Caco-2 (cell line): ENCODE measurements at regions not wholly inside any gene's neighbourhood (a gene's known extent, or its start where the extent isn't known, plus 50 kb on each side); places are given as distances from the start of the nearest gene placed in this dataset.

ENCODE experiments used
- BruUV-seq: library from RNA; stranded (reverse); fragments of 400-500 nt; replicated peaks from 2 replicates; lab custom pipeline; 2021; lab: Mats Ljungman, UMichigan
- CTCF ChIA-PET: fragments of 300-600 bp; sonication (Branson Sonifier 250); formaldehyde crosslinking; loops from one replicate; lab custom pipeline; 2022; ENCODE audit warnings: antibody characterized with exemption; lab: Charles Lee
- POLR2A ChIA-PET: fragments of 300-600 bp; sonication (Branson Sonifier 250); formaldehyde crosslinking; loops from one replicate; lab custom pipeline; 2022; ENCODE audit warnings: antibody characterized with exemption; lab: Charles Lee
- DNase-seq, 2 experiments: peaks; one replicate each; pipeline versions ENCODE4 v3.0.0 to v3.0.0-alpha.2; 2020 to 2022
- H3K27me3 ChIP-seq: replicated peaks from 2 replicates; pipeline ENCODE4 v1.6.0; 2011; ENCODE audit warnings: low read length; ENCODE audit not compliant: control insufficient read depth, insufficient read depth
- H3K36me3 ChIP-seq: 2 replicates; pipeline ENCODE4 v1.5.1; 2011; ENCODE audit warnings: low read length; ENCODE audit not compliant: control insufficient read depth, insufficient read depth
- H3K4me1 ChIP-seq: fragments of 250-450 bp; sonication (Bioruptor Pico); 2 replicates; pipeline ENCODE4 v1.5.1; 2020; ENCODE audit warnings: mild to moderate bottlenecking
- H3K4me3 ChIP-seq: 2 replicates; pipeline ENCODE4 v1.5.1; 2011; ENCODE audit warnings: low read depth, mild to moderate bottlenecking, control low read depth, low read length
- H3K9me3 ChIP-seq: fragments of 250-450 bp; sonication (Bioruptor Pico); 2 replicates; pipeline ENCODE4 v1.5.1; 2020; ENCODE audit warnings: mild to moderate bottlenecking, moderate library complexity
- H3K27ac Mint-ChIP-seq: one replicate; pipeline ENCODE4 v1.8.0; 2022; ENCODE audit warnings: mixed read lengths; ENCODE audit not compliant: unreplicated experiment
- H3K27me3 Mint-ChIP-seq: one replicate; pipeline ENCODE4 v1.8.0; 2022; ENCODE audit warnings: mixed read lengths; ENCODE audit not compliant: insufficient read depth, unreplicated experiment
- H3K36me3 Mint-ChIP-seq: one replicate; pipeline ENCODE4 v1.8.0; 2022; ENCODE audit warnings: mild to moderate bottlenecking, mixed read lengths; ENCODE audit not compliant: insufficient read depth, unreplicated experiment
- H3K4me1 Mint-ChIP-seq: one replicate; pipeline ENCODE4 v1.8.0; 2022; ENCODE audit warnings: low read depth, mixed read lengths; ENCODE audit not compliant: unreplicated experiment
- H3K4me3 Mint-ChIP-seq: one replicate; pipeline ENCODE4 v1.8.0; 2022; ENCODE audit warnings: mild to moderate bottlenecking, moderate library complexity, mixed read lengths; ENCODE audit not compliant: unreplicated experiment
- H3K9me3 Mint-ChIP-seq: one replicate; pipeline ENCODE4 v1.8.0; 2022; ENCODE audit warnings: mixed read lengths; ENCODE audit not compliant: unreplicated experiment
- CTCF ChIP-seq, 2 experiments: fragments of 200-600 bp in 1 of 2; IDR thresholded peaks; 1 replicate in 1 of 2; 2 replicates in 1 of 2; pipeline versions ENCODE4 v1.5.1 to v1.8.0; 2011 to 2022; ENCODE audit warnings: antibody characterized with exemption in 1 of 2, control low read depth in 1 of 2, inconsistent platforms in 1 of 2, low read depth in 1 of 2, low read length in 1 of 2, mild to moderate bottlenecking in 1 of 2, moderate library complexity in 1 of 2; ENCODE audit not compliant: insufficient read depth in 1 of 2, severe bottlenecking in 1 of 2, unreplicated experiment in 1 of 2
- intact Hi-C: fragments of 100-400 bp; cut with micrococcal nuclease; formaldehyde crosslinking; loops from one replicate; pipeline ENCODE4 v1.10.0; 2022; ENCODE audit not compliant: unreplicated experiment

GRCh38 chr13:88526186-88526852, 855.1 kb downstream of the SLITRK5 start:
- Histone ChIP-seq H3K4me3 (no peak overlapping the region), H3K4me1 (no peaks in the 10 kb centered on the region), H3K27me3 (no peaks in the 10 kb centered on the region), H3K9me3 (peaks cover 9% of the 10 kb centered on the region; the same call in 1 of the 2 replicates), H3K36me3 (no peaks in the 10 kb centered on the region)
- Mint-ChIP-seq H3K36me3 (no peaks in the 10 kb centered on the region), H3K9me3 (peaks cover 16% of the 10 kb centered on the region), H3K27me3 (no peaks in the 10 kb centered on the region), H3K4me1 (no peaks in the 10 kb centered on the region), H3K4me3 (no peak overlapping the region), H3K27ac (no peak overlapping the region)
- no peak for DNase-seq
- POLR2A ChIA-PET = no interaction called here
- intact Hi-C loops = no loop called here
- no peak for TF ChIP-seq CTCF (IDR thresholded peaks at IDR 0.05; ENCODE audit: insufficient read depth in 1 of 2, low read depth in 1 of 2, low read length in 1 of 2, severe bottlenecking in 1 of 2, unreplicated experiment in 1 of 2)
- CTCF ChIA-PET = no interaction called here
- BruUV-seq = no TSS peak

- peaks cover 16% of the 10 kb centered on the region for H3K9me3 Mint-ChIP-seq
- H3K27ac Mint-ChIP-seq = no peak overlapping the region
- H3K4me1 Mint-ChIP-seq = no peaks in the 10 kb centered on the region
- DNase-seq = no peak
- no peak overlapping the region for H3K4me3 ChIP-seq
- H3K36me3 Mint-ChIP-seq = no peaks in the 10 kb centered on the region
- no peak for TF ChIP-seq CTCF (IDR thresholded peaks at IDR 0.05; ENCODE audit: insufficient read depth in 1 of 2, low read depth in 1 of 2, low read length in 1 of 2, severe bottlenecking in 1 of 2, unreplicated experiment in 1 of 2)
- ChIA-PET POLR2A (no interaction called here), CTCF (no interaction called here)
- no peaks in the 10 kb centered on the region for H3K4me1 ChIP-seq
- H3K36me3 ChIP-seq = no peaks in the 10 kb centered on the region
- H3K27me3 Mint-ChIP-seq = no peaks in the 10 kb centered on the region
- no peak overlapping the region for H3K4me3 Mint-ChIP-seq
- intact Hi-C loops = no loop called here
- no TSS peak for BruUV-seq
- peaks cover 9% of the 10 kb centered on the region; the same call in 1 of the 2 replicates for H3K9me3 ChIP-seq
- no peaks in the 10 kb centered on the region for H3K27me3 ChIP-seq
These were observed 855.7 kb downstream of the SLITRK5 start for GRCh38 chr13:88526853-88527215.

GRCh38 chr13:88541994-88542393, 870.8 kb downstream of the SLITRK5 start:
- no peaks in the 10 kb centered on the region for H3K27me3 Mint-ChIP-seq

More at GRCh38 chr13:88541994-88542393, 870.8 kb downstream of the SLITRK5 start:
- intact Hi-C loops = no loop called here
- DNase-seq = no peak
- TF ChIP-seq CTCF (IDR thresholded peaks at IDR 0.05; ENCODE audit: insufficient read depth in 1 of 2, low read depth in 1 of 2, low read length in 1 of 2, severe bottlenecking in 1 of 2, unreplicated experiment in 1 of 2) = no peak
- no TSS peak for BruUV-seq
- no peaks in the 10 kb centered on the region for H3K9me3 ChIP-seq
- no peaks in the 10 kb centered on the region for H3K4me1 Mint-ChIP-seq
- ChIA-PET POLR2A (no interaction called here), CTCF (no interaction called here)
- H3K36me3 ChIP-seq = no peaks in the 10 kb centered on the region
- no peak overlapping the region for H3K27ac Mint-ChIP-seq
- no peaks in the 10 kb centered on the region for H3K36me3 Mint-ChIP-seq
- H3K4me1 ChIP-seq = no peaks in the 10 kb centered on the region
- no peaks in the 10 kb centered on the region for H3K27me3 ChIP-seq
- H3K4me3 Mint-ChIP-seq = no peak overlapping the region
- no peaks in the 10 kb centered on the region for H3K9me3 Mint-ChIP-seq
- H3K4me3 ChIP-seq = no peak overlapping the region
